ENCODE measurements at regions not wholly inside any gene's neighbourhood (a gene's known extent, or its start where the extent isn't known, plus 50 kb on each side); places are given as distances from the start of the nearest gene placed in this dataset.
"Not testable (repeated sequence)": the region's sequence is repeated elsewhere in the genome, so short reads cannot be mapped to it uniquely, and the experiment has no call there.

GRCh38 chr1:198986036-198986435 lies 347.2 kb downstream of the PTPRC start:
- peak; percentile 35 for DNase-seq

DNA sequence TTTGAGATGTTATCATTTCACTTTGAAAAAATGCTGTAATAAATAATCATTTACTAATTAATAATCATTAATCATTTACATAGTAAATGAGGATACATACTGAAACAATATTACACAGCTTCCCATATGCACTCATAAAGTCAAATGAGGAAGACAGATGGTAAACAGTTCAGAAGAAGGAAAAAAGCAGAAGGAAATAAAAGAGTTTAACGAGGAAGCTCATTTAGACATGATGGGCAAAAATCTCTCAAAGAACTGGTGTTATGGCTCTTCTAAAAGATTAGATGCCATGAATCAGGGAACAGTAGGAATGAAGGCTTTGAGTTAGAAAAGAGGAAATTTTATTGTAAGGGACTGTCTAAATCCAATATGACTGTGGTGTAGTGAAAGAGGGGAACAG lies 347.6 kb downstream of the PTPRC start:
- peak; percentile 78 for DNase-seq

DNA sequence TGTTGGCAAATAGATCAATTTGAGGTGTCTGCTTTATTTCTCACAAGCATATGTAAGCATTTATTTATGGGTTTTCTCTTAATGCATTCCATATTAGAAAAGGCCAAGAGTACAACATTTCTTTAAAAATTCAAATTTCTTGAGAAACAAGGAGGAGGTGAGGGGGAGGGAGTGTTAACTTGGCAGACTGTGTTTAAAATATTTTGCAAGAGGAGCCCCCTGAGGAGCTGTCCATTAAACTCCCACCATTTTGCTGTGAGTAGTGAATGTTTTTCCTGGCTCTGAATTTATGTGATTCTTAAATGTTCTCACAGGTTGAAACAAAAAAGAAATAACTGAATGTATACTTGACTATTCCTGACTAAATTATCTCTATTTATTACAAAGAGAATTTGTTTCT lies 363.8 kb downstream of the PTPRC start:
- DNase-seq, result no peak

- peak; percentile 78 for DNase-seq
Observed at GRCh38 chr1:199007423-199007822, 368.6 kb downstream of the PTPRC start.

DNA sequence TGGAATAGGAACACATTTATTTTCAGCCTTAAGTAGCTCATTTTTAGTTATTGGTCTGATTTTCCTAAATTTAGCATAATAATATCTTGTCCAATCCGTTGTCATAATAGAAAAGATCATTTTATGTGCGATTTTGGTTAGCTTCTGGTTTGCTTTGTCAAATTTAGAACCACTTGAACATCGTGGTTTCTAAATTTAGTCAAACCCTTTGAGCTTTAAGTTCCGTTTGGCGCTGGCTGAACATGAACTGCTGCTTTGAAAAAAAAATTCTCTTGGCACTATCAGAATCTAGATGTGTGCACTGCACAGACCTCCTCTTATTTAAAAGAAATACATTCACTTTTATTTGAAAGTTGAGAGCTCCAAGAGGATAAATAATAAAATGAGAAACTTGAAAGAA lies 370.6 kb downstream of the PTPRC start:
- DNase-seq, result peak; percentile 26

- peak; percentile 73 for DNase-seq
Observed at GRCh38 chr1:199010492-199010891, 371.7 kb downstream of the PTPRC start.

- no peak for DNase-seq
Observed at GRCh38 chr1:199010933-199011332, 372.1 kb downstream of the PTPRC start.

DNA sequence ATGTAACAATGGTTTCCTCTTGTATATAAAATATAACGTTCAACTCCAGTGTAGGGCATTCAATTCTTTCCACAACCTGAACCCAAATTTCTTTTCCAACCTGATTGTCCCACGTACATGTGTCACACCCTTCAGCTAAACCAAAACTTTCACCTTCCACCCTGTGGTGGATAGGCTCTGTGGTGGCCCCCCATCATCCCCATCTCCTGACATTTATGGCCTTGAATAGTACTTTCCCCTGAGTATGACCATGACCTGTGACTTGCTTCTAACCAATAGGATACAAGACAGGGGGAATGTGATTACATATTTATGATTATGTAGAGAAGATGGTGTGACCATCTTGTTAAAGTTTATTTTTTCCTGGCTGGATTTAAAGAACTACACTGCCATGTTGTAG lies 377.0 kb downstream of the PTPRC start:
- DNase-seq, result no peak

GRCh38 chr1:199018471-199019135 lies 379.8 kb downstream of the PTPRC start:
- DNase-seq, result no peak

GRCh38 chr1:199020051-199020450 lies 381.2 kb downstream of the PTPRC start:
- DNase-seq, result peak; percentile 59

DNA sequence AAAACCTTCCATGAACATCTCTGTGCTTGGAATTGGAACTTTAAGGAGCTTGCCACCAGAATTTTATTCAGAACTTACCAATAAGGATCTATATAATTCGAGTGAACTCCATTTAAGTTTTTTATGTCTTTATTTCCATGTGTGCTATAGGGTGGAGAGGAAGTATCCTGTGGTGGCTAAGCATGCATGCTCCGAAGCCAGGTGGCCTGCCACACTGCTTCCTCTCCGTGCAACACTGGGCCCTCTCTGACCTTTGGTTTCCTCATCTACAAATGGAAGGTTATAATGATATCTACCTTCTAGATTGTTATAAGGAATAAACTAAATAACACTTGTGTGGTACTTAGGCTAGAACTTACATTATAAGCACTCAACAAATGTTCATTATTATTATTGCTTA lies 382.1 kb downstream of the PTPRC start:
- peak; percentile 78 for DNase-seq

DNA sequence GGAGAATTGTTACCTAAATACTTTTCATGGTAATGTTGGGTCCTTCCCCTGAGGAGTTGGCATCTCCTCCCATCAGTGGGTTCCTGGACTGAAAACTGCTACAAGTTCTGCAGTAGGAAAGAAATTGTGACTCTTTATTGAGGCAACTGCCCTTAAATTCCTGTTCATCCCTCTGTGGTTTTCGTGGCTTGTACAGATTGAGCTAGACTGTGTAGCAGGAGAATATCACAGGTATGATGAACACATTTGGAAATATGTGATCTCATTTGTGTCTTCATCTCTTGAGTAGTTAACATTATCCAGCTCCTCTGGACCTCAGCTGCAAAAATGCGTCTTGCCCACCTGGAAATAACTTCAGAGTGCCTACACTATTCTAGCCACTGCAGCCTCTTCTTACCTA lies 390.6 kb downstream of the PTPRC start:
- DNase-seq, result peak; percentile 17

DNA sequence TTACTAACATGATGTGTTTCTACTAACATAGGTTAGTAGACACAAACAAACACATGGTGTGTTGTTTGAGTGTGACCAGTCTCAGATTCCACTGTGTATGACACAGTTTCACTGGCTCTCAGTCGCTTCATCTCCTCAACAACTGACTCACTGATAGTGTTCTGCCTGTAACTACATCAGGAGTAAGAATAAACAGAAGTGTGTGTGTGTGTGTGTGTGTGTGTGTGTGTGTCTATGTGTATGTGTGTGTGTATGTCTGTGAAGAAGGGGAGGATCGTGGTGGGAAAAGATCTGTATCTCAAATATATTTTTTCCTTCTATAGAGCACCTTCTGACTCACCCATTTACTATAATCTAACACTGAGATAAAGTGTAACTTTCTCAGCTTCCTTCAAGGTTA lies 391.0 kb downstream of the PTPRC start:
- no peak for DNase-seq

- not testable (repeated sequence) for DNase-seq
Observed at GRCh38 chr1:199030541-199030940, 391.7 kb downstream of the PTPRC start.

- not testable (repeated sequence) for DNase-seq
Observed at GRCh38 chr1:199031170-199031569, 392.3 kb downstream of the PTPRC start.

GRCh38 chr1:199032479-199032878 lies 393.6 kb downstream of the PTPRC start:
- DNase-seq, result peak; percentile 23

DNA sequence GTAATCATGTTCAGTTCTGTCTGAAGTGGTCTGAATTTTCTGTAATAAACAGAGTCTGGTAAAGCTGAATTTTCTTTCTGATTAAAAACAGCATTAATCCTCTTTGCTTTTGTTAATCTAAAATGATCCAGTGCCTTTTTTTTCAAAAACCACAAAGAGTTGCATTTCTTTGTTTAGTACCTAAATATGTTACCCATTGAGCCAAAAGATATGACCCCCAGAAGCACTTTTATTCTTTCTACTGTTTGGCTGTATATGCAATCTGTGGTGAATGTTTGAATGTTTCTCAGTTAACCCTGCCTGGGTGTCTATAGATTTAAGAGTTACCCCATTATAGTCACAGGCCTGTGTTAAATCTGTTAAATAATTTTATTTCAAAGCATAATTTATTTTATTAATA lies 394.8 kb downstream of the PTPRC start:
- no peak for DNase-seq

- DNase-seq, result no peak
Observed at GRCh38 chr1:199038156-199038555, 399.3 kb downstream of the PTPRC start.

DNA sequence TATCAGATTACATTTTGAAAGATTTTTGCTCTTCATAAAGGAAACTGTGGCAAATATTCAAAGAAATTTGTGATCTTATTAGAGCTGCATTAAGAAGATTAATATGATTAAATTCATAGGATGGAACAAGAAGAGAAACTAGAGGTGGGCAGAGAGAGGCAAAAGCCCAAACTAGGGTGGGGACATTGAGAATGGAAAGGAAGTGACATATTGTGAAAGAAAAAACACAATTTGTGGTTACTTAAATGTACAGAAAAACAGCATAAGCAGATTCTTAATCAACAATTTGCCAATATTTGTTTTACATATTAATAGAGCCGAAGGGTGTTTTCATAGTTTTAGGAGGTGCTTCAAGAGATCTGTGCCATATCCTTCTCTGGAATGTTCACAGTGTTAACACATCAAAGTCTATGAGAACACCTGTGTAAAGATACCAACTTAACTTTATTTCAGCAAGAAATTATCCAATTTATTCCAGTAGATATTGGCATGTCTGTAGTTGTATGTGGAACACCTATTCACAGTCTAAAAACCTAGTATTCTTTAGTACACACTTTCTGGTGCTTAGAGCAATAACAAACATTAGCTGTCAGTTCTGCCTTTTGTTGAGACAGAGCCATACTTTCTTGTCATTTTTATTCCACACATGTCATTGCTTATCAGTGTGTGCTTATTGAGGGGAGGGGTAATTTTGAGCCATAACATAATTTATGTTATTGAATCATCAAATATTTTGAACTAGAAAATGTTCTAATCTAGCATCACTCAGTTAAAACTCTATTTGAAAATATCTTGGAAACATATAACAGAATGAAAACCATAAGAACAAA lies 401.5 kb downstream of the PTPRC start:
- DNase-seq, result no peak

GRCh38 chr1:199041173-199041914 lies 402.5 kb downstream of the PTPRC start:
- peak; percentile 100 for DNase-seq

DNA sequence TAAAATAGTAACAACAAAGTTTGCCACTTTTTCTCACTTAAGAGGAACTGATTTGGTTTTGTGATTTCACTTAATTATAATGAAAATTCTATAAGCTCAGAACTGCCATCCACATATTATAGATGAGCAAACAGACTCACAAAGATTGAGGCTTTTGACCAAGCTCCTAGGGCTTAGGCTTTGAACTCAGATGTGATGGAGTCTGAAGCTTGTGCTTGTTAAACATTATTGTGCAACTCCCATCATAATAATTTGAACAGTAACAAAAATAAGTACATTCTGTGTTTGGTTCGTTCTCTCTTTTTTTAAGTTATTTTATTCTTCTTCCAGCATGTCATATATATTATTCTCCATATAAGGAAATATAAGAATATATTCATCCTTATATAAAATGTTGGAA lies 403.4 kb downstream of the PTPRC start:
- DNase-seq, result no peak

DNA sequence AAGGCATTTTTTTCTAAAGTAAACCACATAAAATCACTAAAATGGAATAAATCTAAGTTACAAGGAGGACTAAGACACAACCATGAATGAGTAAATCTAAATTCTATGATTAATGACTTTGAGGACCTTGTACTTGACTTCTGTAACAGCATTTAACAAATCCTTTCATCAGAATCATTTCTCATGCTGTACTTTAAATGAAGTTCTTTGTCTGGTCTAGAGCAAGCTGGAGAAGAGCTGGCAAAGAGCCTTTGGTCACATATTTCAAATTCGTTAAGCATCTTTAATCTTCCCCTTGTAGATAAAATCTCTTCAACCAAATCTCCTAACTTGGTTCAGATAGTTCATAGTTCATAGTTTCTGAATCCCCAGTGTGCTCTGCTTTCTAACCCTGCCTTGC lies 405.4 kb downstream of the PTPRC start:
- DNase-seq, result no peak

DNA sequence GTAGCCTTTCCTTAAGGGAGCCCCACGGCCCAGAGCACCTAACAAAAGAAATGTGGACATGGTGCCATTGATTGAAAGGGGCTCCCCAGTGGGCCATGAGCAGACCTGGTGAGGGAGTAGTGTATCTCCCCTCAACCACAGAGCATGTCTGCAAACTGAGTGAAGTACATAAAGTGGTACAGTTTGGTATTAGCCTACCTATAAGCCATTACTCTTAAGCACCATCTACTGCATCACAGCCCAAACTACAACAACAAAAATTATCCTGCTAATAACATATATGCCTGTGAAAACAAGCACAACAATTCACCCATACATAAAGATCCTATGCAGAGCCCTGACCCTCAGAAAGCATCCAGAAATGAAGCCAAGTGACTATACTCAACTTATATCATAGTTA lies 407.8 kb downstream of the PTPRC start:
- no peak for DNase-seq

- DNase-seq, result no peak
Observed at GRCh38 chr1:199054694-199055093, 415.9 kb downstream of the PTPRC start.
